ENCODE measurements at regions not wholly inside any gene's neighbourhood (a gene's known extent, or its start where the extent isn't known, plus 50 kb on each side); places are given as distances from the start of the nearest gene placed in this dataset.

GRCh38 chr14:62313212-62313611 lies 551.0 kb downstream of the SNAPC1 start:
- Histone ChIP-seq H3K9me1 (ENCODE audit: control insufficient read depth, insufficient read depth, low read length) (no peaks in the 10 kb centered on the region), H3K4me2 (ENCODE audit: insufficient read depth, low read length) (no peak overlapping the region), H3K79me2 (ENCODE audit: control insufficient read depth, insufficient read depth, low read length) (no peaks in the 10 kb centered on the region), H3K27me3 (ENCODE audit: control insufficient read depth in 2 of 2, insufficient read depth in 2 of 2, low read length in 2 of 2) (no peaks in the 10 kb centered on the region), H4K20me1 (replicated peaks; ENCODE audit: control insufficient read depth, insufficient read depth, low read length) (no peaks in the 10 kb centered on the region), H3K4me3 (no peak overlapping the region), H3K27ac (ENCODE audit: extremely low read depth, low read depth, low read length) (no peak overlapping the region), H3K9ac (ENCODE audit: insufficient read depth in 1 of 2, low read depth in 2 of 2, low read length in 2 of 2) (no peak overlapping the region), H3K9me3 (replicated peaks; ENCODE audit: control insufficient read depth, insufficient read depth, low read depth, low read length) (no peaks in the 10 kb centered on the region), H3K36me3 (ENCODE audit: control insufficient read depth, insufficient read depth, low read length) (no peaks in the 10 kb centered on the region), H2AFZ (ENCODE audit: low read depth, low read length) (no peak overlapping the region), H3K4me1 (replicated peaks in 1 of 2; ENCODE audit: control insufficient read depth in 2 of 2, insufficient read depth in 2 of 2, low read length in 2 of 2) (no peaks in the 10 kb centered on the region)
- TF ChIP-seq MAFK (IDR thresholded peaks at IDR 0.05; ENCODE audit: low read length) (no peak), CUX1 (CRISPR knock-in tag; IDR thresholded peaks at IDR 0.05) (no peak), PRDM10 (IDR thresholded peaks at IDR 0.05; ENCODE audit: partially characterized antibody) (no peak), SAFB2 (IDR thresholded peaks at IDR 0.05; ENCODE audit: borderline replicate concordance, low read depth, low read length, severe bottlenecking) (no peak)
- in situ Hi-C loops (cut with MboI), result no loop called here
- BruUV-seq (replicated peaks), result no TSS peak
- DNase-seq (ENCODE audit: extremely low read depth in 1 of 4, low spot score in 3 of 4) (no peak), FAIRE-seq (no peak), ATAC-seq (no peak)
- WGBS (ENCODE audit: insufficient coverage, low coverage, missing lambda C conversion rate), result 2% methylated on average over 3 of the region's 3 CpGs
- POLR2A ChIA-PET, result no interaction called here
- intact Hi-C loops (cut with micrococcal nuclease), result no loop called here
- CTCF ChIA-PET (ENCODE audit: low intra/inter-chr PET ratio), result no interaction called here
